IPS-18c (cell line): ENCODE measurements at regions not wholly inside any gene's neighbourhood (a gene's known extent, or its start where the extent isn't known, plus 50 kb on each side); places are given as distances from the start of the nearest gene placed in this dataset.
"Not testable (repeated sequence)": the region's sequence is repeated elsewhere in the genome, so short reads cannot be mapped to it uniquely, and the experiment has no call there.

Source experiments
- H3K4me3 ChIP-seq: 2 replicates; pipeline ENCODE4 v1.7.0; 2013; ENCODE audit warnings: low read depth, mild to moderate bottlenecking, low read length, moderate library complexity; ENCODE audit not compliant: insufficient read depth
- H3K9me3 ChIP-seq: one replicate; pipeline ENCODE4 v1.6.1; 2013; ENCODE audit warnings: mild to moderate bottlenecking, low read length, moderate library complexity; ENCODE audit not compliant: control insufficient read depth, insufficient read depth

- H3K9me3 ChIP-seq = no peaks in the 10 kb centered on the region
- no peak overlapping the region for H3K4me3 ChIP-seq
Observed at GRCh38 chr14:106094654-106095189, 568.3 kb downstream of the TMEM121 start.

- no peak overlapping the region for H3K4me3 ChIP-seq
- no peaks in the 10 kb centered on the region for H3K9me3 ChIP-seq
Observed at GRCh38 chr14:106107703-106108102, 581.3 kb downstream of the TMEM121 start.

- H3K9me3 ChIP-seq = no peaks in the 10 kb centered on the region
- no peak overlapping the region for H3K4me3 ChIP-seq
Observed at GRCh38 chr14:106109337-106109736, 583.0 kb downstream of the TMEM121 start.

GRCh38 chr14:106115401-106115800, 589.0 kb downstream of the TMEM121 start:
- H3K9me3 ChIP-seq = no peaks in the 10 kb centered on the region
- H3K4me3 ChIP-seq = no peak overlapping the region

- H3K4me3 ChIP-seq, H3K9me3 ChIP-seq: not testable (repeated sequence)
Observed at GRCh38 chr14:106116339-106116930, 590.1 kb downstream of the TMEM121 start.

GRCh38 chr14:106120101-106120500, 593.7 kb downstream of the TMEM121 start:
- H3K9me3 ChIP-seq = no peaks in the 10 kb centered on the region
- no peak overlapping the region for H3K4me3 ChIP-seq

- H3K9me3 ChIP-seq = peaks cover 6% of the 10 kb centered on the region
- no peak overlapping the region for H3K4me3 ChIP-seq
Observed at GRCh38 chr14:106129274-106129673, 602.9 kb downstream of the TMEM121 start.

- H3K9me3 ChIP-seq, H3K4me3 ChIP-seq: not testable (repeated sequence)
Observed at GRCh38 chr14:106129904-106130661, 603.7 kb downstream of the TMEM121 start.

GRCh38 chr14:106133126-106133525, 606.7 kb downstream of the TMEM121 start:
- not testable (repeated sequence) for H3K9me3 ChIP-seq, H3K4me3 ChIP-seq

- Histone ChIP-seq H3K9me3 (peaks cover 3% of the 10 kb centered on the region), H3K4me3 (no peak overlapping the region)
Observed at GRCh38 chr14:106134886-106135285, 608.5 kb downstream of the TMEM121 start.

GRCh38 chr14:106141242-106142220, 615.1 kb downstream of the TMEM121 start:
- peaks cover 7% of the 10 kb centered on the region for H3K9me3 ChIP-seq

GRCh38 chr14:106145731-106146130, 619.3 kb downstream of the TMEM121 start:
- H3K4me3 ChIP-seq, H3K9me3 ChIP-seq: not testable (repeated sequence)

More at GRCh38 chr14:106141242-106142220, 615.1 kb downstream of the TMEM121 start:
- H3K4me3 ChIP-seq = no peak overlapping the region

GRCh38 chr14:106153362-106153955, 627.1 kb downstream of the TMEM121 start:
- H3K4me3 ChIP-seq, H3K9me3 ChIP-seq: not testable (repeated sequence)

- H3K4me3 ChIP-seq = no peak overlapping the region
- peaks cover 4% of the 10 kb centered on the region for H3K9me3 ChIP-seq
Observed at GRCh38 chr14:106163316-106163715, 636.9 kb downstream of the TMEM121 start.

- H3K4me3 ChIP-seq, H3K9me3 ChIP-seq: not testable (repeated sequence)
Observed at GRCh38 chr14:106163812-106164211, 637.4 kb downstream of the TMEM121 start.

- no peak overlapping the region for H3K4me3 ChIP-seq
- peaks cover 7% of the 10 kb centered on the region for H3K9me3 ChIP-seq
Observed at GRCh38 chr14:106166232-106166631, 639.8 kb downstream of the TMEM121 start.

- peaks cover 7% of the 10 kb centered on the region for H3K9me3 ChIP-seq
- no peak overlapping the region for H3K4me3 ChIP-seq
Observed at GRCh38 chr14:106166650-106167204, 640.3 kb downstream of the TMEM121 start.
